ENCODE measurements at regions not wholly inside any gene's neighbourhood (a gene's known extent, or its start where the extent isn't known, plus 50 kb on each side); places are given as distances from the start of the nearest gene placed in this dataset.

DNA sequence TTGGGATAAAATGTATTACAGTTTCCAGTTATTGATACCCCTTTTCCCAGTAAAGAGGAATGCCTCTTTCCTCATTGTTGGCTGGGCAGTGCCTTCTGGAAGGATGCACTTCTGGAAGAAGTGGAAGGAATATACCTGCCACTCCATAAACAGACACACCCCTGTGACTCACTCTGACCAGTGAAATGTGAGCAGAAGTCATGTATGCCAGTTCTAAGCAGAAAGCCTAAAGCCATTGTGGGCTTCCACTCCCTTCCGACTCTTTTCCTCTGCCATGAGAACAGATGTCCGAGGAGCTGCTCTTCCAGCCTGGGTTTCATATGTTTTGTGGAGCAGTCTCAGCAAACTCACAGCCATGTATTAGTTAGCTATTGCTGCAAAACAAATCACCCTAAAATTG is 166.1 kb upstream of the SERP2 start:
- Histone ChIP-seq H3K9me3 (no peaks in the 10 kb centered on the region), H3K27me3 (no peaks in the 10 kb centered on the region), H3K4me3 (no peak overlapping the region), H3K4me1 (no peaks in the 10 kb centered on the region), H3K36me3 (no peaks in the 10 kb centered on the region), H3K27ac (no peak overlapping the region)
- DNase-seq: no peak
- TF ChIP-seq, protein P1, sequence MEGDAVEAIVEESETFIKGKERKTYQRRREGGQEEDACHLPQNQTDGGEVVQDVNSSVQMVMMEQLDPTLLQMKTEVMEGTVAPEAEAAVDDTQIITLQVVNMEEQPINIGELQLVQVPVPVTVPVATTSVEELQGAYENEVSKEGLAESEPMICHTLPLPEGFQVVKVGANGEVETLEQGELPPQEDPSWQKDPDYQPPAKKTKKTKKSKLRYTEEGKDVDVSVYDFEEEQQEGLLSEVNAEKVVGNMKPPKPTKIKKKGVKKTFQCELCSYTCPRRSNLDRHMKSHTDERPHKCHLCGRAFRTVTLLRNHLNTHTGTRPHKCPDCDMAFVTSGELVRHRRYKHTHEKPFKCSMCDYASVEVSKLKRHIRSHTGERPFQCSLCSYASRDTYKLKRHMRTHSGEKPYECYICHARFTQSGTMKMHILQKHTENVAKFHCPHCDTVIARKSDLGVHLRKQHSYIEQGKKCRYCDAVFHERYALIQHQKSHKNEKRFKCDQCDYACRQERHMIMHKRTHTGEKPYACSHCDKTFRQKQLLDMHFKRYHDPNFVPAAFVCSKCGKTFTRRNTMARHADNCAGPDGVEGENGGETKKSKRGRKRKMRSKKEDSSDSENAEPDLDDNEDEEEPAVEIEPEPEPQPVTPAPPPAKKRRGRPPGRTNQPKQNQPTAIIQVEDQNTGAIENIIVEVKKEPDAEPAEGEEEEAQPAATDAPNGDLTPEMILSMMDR (IDR thresholded peaks at IDR 0.05): no peak

DNA sequence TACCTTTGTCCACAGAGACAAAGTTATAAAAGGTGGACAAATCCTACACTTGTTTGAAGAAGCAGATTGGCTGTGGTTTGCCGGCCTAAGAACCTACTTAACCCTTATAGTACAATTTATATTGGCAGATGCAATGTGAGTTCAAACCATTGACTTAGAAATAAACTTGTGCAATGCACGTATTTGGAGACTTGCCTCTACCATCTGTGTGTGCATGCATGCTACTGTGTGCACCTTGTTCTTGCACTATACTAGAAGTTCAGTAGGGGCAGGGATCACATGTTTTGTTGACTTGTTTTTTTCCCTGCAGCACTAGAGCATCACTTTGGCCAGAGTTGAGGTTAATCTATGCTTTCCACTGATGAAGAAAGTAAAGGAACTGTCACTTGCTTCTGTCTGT is 163.1 kb upstream of the SERP2 start:
- no peak for DNase-seq
- Histone ChIP-seq H3K9me3 (no peaks in the 10 kb centered on the region), H3K27me3 (no peaks in the 10 kb centered on the region), H3K27ac (no peak overlapping the region), H3K36me3 (no peaks in the 10 kb centered on the region), H3K4me3 (no peak overlapping the region), H3K4me1 (no peaks in the 10 kb centered on the region)
- TF ChIP-seq POLR2A (IDR thresholded peaks at IDR 0.05): no peak
- TF ChIP-seq, protein P1 (IDR thresholded peaks at IDR 0.05): no peak

DNA sequence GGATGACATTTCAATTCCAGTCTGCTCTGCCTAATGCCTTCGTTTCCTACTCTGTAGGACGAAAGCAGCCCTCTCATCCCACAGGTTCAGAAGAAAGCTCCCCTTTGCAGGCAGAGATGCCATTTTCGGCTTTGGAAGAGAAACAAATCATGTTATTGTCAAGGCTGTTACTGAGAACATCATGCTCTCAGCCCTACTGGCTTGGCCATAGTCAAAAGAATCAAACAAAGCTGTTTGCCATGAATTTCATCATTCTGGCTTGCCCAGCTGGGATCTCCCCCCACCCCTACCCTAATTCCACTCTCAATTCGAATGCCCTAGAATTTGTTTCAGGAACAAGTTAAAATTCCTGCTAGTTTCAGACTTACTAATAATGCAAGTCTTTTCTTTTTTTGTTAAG is 162.3 kb upstream of the SERP2 start:
- Histone ChIP-seq H3K36me3 (no peaks in the 10 kb centered on the region), H3K27ac (no peak overlapping the region), H3K9me3 (no peaks in the 10 kb centered on the region), H3K27me3 (no peaks in the 10 kb centered on the region), H3K4me1 (no peaks in the 10 kb centered on the region), H3K4me3 (no peak overlapping the region)
- DNase-seq: no peak
- TF ChIP-seq POLR2A (IDR thresholded peaks at IDR 0.05): no peak
- TF ChIP-seq, protein P1 (IDR thresholded peaks at IDR 0.05): no peak

DNA sequence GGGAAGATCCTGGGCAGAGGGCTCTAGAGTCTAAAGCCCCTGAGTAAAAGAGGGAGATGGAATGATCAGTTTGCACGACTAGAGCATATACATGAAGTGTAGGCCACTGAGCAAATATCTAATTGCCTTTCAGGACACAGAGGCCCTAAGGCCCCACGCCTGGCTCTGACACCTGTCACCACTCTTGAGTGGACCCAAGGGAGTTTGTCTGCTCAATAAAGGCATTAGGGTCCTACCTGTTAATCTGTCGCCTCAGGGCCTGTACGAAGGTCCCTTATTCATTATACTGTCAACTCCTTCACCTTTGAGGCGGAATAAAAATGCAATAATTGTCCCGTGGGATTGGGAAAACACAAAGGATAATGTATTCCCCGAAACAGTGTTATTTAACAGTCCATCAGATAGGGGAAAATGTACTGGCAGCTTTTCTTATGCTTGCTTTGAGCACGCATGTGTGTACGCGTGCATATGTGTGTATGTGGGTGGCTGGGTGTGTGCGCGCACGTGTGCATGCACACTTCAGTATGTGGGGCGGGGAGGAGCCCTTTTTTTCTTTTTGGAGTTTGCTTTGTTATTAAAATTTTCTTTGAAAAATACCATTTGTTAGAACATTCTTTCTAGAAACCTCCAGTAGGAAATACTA is 161.8 kb upstream of the SERP2 start:
- no peak overlapping the region for H3K27ac ChIP-seq
- H3K9me3 ChIP-seq: no peaks in the 10 kb centered on the region
- no peak overlapping the region for H3K4me3 ChIP-seq
- TF ChIP-seq, protein P1 (IDR thresholded peaks at IDR 0.05): no peak
- no peak for TF ChIP-seq POLR2A (IDR thresholded peaks at IDR 0.05)
- DNase-seq: no peak
- no peaks in the 10 kb centered on the region for H3K36me3 ChIP-seq
- H3K27me3 ChIP-seq: no peaks in the 10 kb centered on the region
- no peaks in the 10 kb centered on the region for H3K4me1 ChIP-seq

DNA sequence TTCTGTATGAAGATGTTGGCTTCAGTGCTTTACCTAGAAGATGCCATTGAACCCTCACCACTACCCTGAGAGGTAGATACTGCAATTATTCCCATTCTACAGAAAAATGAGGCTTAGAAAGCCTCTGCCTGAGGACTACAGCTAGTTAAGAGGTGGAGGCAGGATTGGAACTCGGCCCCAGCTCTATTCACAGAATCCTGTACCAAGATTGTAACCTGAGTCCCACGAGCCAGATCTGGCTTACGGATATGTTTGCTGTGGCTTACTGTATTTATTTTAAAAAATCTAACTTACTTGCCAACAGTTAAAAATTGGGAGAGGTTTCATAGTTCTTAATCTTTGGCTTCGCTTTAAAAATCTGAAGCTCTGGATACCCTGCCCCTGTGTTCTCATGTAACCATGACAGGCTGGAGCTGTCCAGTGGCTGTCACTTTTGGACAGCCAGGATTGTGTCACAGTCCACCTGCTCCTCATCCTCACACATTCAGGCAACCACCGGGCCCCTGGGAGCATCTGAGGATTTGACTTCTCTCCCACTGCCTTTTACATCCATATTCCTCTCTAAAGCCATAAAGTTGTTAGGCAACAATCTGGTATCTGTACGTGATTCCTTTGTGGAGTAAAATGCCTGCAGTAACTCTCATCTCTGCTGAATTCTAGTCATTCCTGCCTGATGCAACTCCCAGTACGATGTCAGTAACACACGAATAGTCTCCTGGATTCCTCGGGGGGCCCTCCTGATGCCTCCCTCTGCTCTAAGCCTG is 160.8 kb upstream of the SERP2 start:
- TF ChIP-seq, protein P1 (IDR thresholded peaks at IDR 0.05): no peak
- TF ChIP-seq POLR2A (IDR thresholded peaks at IDR 0.05): no peak
- Histone ChIP-seq H3K4me1 (no peaks in the 10 kb centered on the region), H3K9me3 (no peaks in the 10 kb centered on the region), H3K36me3 (no peaks in the 10 kb centered on the region), H3K4me3 (no peak overlapping the region), H3K27me3 (no peaks in the 10 kb centered on the region), H3K27ac (no peak overlapping the region)
- DNase-seq: no peak
